Keratinocyte (primary cell): ENCODE measurements at regions not wholly inside any gene's neighbourhood (a gene's known extent, or its start where the extent isn't known, plus 50 kb on each side); places are given as distances from the start of the nearest gene placed in this dataset.
"Not testable (repeated sequence)": the region's sequence is repeated elsewhere in the genome, so short reads cannot be mapped to it uniquely, and the experiment has no call there.

ENCODE experiments used
- CTCF ChIP-seq, 3 experiments: IDR thresholded peaks in 1 of 3; conservative IDR thresholded peaks in 1 of 3; optimal IDR thresholded peaks in 1 of 3; 2 replicates in 2 of 3; 3 replicates in 1 of 3; pipeline versions ENCODE3 to v1.5.1; 2011; ENCODE audit warnings: low read length in 3 of 3, mild to moderate bottlenecking in 3 of 3, moderate library complexity in 2 of 3, control low read depth in 1 of 3, inconsistent platforms in 1 of 3; ENCODE audit not compliant: insufficient read depth in 2 of 3; ENCODE audit errors: extremely low read depth in 1 of 3
- EZH2 ChIP-seq: IDR thresholded peaks from one replicate; pipeline ENCODE4 v1.6.1; 2012; ENCODE audit warnings: inconsistent platforms, mild to moderate bottlenecking, low read length, moderate library complexity

GRCh38 chr7:8347395-8347794 is 85.4 kb upstream of the ICA1 start:
- TF ChIP-seq CTCF (optimal IDR thresholded peaks at IDR 0.05 in 1 of 3, IDR thresholded peaks at IDR 0.05 in 1 of 3, conservative IDR thresholded peaks at IDR 0.05 in 1 of 3; ENCODE audit: extremely low read depth in 1 of 3, insufficient read depth in 2 of 3, low read length in 3 of 3); EZH2: not testable (repeated sequence)
